ENCODE measurements at regions not wholly inside any gene's neighbourhood (a gene's known extent, or its start where the extent isn't known, plus 50 kb on each side); places are given as distances from the start of the nearest gene placed in this dataset.
A peak's percentile ranks its signal among the peaks of the same experiment; 100 is the strongest.

- H3K4me1 ChIP-seq, result no peaks in the 10 kb centered on the region
- intact Hi-C loops (cut with DNase I), result no loop called here
- no peak for TF ChIP-seq CTCF (IDR thresholded peaks at IDR 0.05)
- TF ChIP-seq POLR2A (IDR thresholded peaks at IDR 0.05), result no peak
- DNase-seq (peak in 1 of 3 donors; percentile 11), ATAC-seq (peak; percentile 38 to 83 (median 46))
- H3K27ac ChIP-seq, result no peak overlapping the region
- H3K27me3 ChIP-seq, result no peaks in the 10 kb centered on the region
- H3K9me3 ChIP-seq, result no peaks in the 10 kb centered on the region
- WGBS (ENCODE audit: insufficient coverage, low coverage, low lambda C conversion rate, missing lambda C conversion rate), result 71% methylated on average over 5 of the region's 5 CpGs
- H3K4me3 ChIP-seq, result no peak overlapping the region
- H3K36me3 ChIP-seq, result peaks cover 0 to 20% (median 6%) of the 10 kb centered on the region in 4 donors
These were observed 192.8 kb upstream of the RGS6 start for GRCh38 chr14:71739273-71739990.

- no peak for ATAC-seq
- H3K4me1 ChIP-seq, result no peaks in the 10 kb centered on the region
These were observed 191.0 kb upstream of the RGS6 start for GRCh38 chr14:71741241-71741640.

GRCh38 chr14:71742485-71742884 lies 189.7 kb upstream of the RGS6 start:
- no peak for TF ChIP-seq CTCF (IDR thresholded peaks at IDR 0.05)
- 84% methylated on average over 6 of the region's 6 CpGs for WGBS (ENCODE audit: insufficient coverage, low coverage, low lambda C conversion rate, missing lambda C conversion rate)
- H3K9me3 ChIP-seq, result no peaks in the 10 kb centered on the region
- DNase-seq (no peak), ATAC-seq (no peak)
- H3K36me3 ChIP-seq, result peaks cover 0 to 5% (median 0%) of the 10 kb centered on the region in 4 donors
- no peak overlapping the region for H3K27ac ChIP-seq
- no peak overlapping the region for H3K4me3 ChIP-seq
- intact Hi-C loops (cut with DNase I), result no loop called here
- H3K27me3 ChIP-seq, result no peaks in the 10 kb centered on the region
- H3K4me1 ChIP-seq, result no peaks in the 10 kb centered on the region

More at GRCh38 chr14:71741241-71741640, 191.0 kb upstream of the RGS6 start:
- DNase-seq, result no peak
- Histone ChIP-seq H3K27ac (no peak overlapping the region), H3K9me3 (no peaks in the 10 kb centered on the region), H3K27me3 (no peaks in the 10 kb centered on the region), H3K4me3 (no peak overlapping the region), H3K36me3 (peaks cover 0 to 5% (median 0%) of the 10 kb centered on the region in 4 donors)
- TF ChIP-seq CTCF (IDR thresholded peaks at IDR 0.05) (no peak), POLR2A (IDR thresholded peaks at IDR 0.05) (no peak)
- WGBS (ENCODE audit: insufficient coverage, low coverage, low lambda C conversion rate, missing lambda C conversion rate), result 93% methylated on average over 5 of the region's 5 CpGs
- intact Hi-C loops (cut with DNase I), result no loop called here

GRCh38 chr14:71745072-71745471 lies 187.2 kb upstream of the RGS6 start:
- no peak for TF ChIP-seq CTCF (IDR thresholded peaks at IDR 0.05)
- TF ChIP-seq POLR2A (IDR thresholded peaks at IDR 0.05), result no peak
- no peaks in the 10 kb centered on the region for H3K36me3 ChIP-seq
- intact Hi-C loops (cut with DNase I), result no loop called here
- no peaks in the 10 kb centered on the region for H3K27me3 ChIP-seq
- DNase-seq (no peak), ATAC-seq (no peak)
- H3K9me3 ChIP-seq, result no peaks in the 10 kb centered on the region
- H3K27ac ChIP-seq, result no peak overlapping the region
- WGBS (ENCODE audit: insufficient coverage, low coverage, low lambda C conversion rate, missing lambda C conversion rate), result 87% methylated on average over 3 of the region's 7 CpGs
- H3K4me1 ChIP-seq, result no peaks in the 10 kb centered on the region
- no peak overlapping the region for H3K4me3 ChIP-seq

Data from right lobe of liver (tissue), 6 donors.